ENCODE measurements at regions not wholly inside any gene's neighbourhood (a gene's known extent, or its start where the extent isn't known, plus 50 kb on each side); places are given as distances from the start of the nearest gene placed in this dataset.

DNA sequence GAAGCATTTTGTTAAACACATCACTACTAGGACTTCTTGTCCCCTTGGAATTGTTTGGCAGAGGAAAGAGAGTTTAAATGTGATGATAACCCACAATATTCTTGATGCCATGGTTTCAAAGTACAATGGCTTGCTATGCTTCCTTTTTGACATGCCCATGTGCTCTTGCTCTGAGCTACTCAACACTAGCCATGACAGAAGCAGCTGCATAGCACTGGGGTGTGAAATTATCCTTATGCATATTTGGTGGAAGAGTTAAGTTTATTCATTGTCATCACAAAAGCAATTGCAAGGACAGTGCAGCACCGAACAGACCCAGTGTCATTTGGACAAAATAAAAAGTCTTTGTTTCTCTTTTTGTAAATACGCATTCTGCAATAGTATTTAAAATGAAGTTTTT, 209.9 kb upstream of the CDH20 start:
- Histone ChIP-seq H3K9me3 (no peaks in the 10 kb centered on the region), H3K27ac (no peak overlapping the region), H3K4me3 (no peak overlapping the region), H3K4me2 (no peak overlapping the region), H3K4me1 (no peaks in the 10 kb centered on the region)
- CTCF ChIA-PET, result no interaction called here
- no peak for ATAC-seq
- WGBS (ENCODE audit: missing lambda C conversion rate), result 19% methylated on average over 2 of the region's 2 CpGs
- DNase-seq (ENCODE audit: low read depth in 1 of 2, low spot score in 1 of 2), result no peak
- no peak for FAIRE-seq
- TF ChIP-seq, protein P1, sequence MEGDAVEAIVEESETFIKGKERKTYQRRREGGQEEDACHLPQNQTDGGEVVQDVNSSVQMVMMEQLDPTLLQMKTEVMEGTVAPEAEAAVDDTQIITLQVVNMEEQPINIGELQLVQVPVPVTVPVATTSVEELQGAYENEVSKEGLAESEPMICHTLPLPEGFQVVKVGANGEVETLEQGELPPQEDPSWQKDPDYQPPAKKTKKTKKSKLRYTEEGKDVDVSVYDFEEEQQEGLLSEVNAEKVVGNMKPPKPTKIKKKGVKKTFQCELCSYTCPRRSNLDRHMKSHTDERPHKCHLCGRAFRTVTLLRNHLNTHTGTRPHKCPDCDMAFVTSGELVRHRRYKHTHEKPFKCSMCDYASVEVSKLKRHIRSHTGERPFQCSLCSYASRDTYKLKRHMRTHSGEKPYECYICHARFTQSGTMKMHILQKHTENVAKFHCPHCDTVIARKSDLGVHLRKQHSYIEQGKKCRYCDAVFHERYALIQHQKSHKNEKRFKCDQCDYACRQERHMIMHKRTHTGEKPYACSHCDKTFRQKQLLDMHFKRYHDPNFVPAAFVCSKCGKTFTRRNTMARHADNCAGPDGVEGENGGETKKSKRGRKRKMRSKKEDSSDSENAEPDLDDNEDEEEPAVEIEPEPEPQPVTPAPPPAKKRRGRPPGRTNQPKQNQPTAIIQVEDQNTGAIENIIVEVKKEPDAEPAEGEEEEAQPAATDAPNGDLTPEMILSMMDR (IDR thresholded peaks at IDR 0.05), result no peak
- TF ChIP-seq MAZ (IDR thresholded peaks at IDR 0.05; ENCODE audit: borderline replicate concordance, low read depth, low read length) (no peak), NR3C1 (IDR thresholded peaks at IDR 0.05) (no peak)
- POLR2A ChIA-PET, result no interaction called here

DNA sequence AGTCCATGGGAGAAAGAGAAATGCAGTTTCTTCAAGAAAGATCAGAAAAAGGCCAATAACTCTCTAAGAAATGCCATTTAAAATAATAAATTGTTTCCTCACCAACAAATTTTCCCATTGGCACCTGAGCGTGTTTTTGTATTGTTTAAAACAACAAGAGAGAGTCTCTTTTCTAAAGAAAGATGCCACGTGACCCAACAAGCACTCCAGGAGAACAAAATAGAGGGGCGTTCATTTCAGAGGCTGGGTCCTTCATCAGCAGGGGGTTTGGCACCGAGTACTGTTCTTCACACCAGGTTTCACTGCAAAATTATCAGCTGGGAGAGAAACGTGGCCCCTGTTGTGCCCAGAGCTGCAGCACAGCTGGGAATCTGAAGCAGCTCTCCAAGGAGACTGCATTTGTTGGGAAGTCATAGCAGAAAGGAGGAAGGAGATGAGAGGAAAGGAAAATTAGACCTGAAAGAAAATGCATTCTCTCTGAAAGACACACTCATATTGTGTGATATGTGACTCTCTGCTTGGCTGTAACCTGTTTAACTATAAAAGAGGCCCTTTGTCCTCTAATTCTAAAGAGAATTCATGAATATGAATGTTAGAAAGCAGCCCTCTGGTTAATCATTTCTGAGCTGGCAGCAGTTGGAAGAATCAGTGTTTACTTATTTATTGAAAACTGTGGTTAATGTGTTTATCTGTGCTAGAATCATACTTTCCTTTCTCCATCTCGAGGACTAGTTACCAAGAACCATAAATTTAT, 205.3 kb upstream of the CDH20 start:
- WGBS (ENCODE audit: missing lambda C conversion rate), result 3% methylated on average over 6 of the region's 6 CpGs
- ChIA-PET POLR2A (no interaction called here), CTCF (no interaction called here)
- no peak overlapping the region for H3K4me2 ChIP-seq
- no peak for ATAC-seq
- no peak overlapping the region for H3K4me3 ChIP-seq
- H3K9me3 ChIP-seq, result no peaks in the 10 kb centered on the region
- TF ChIP-seq, protein P2, sequence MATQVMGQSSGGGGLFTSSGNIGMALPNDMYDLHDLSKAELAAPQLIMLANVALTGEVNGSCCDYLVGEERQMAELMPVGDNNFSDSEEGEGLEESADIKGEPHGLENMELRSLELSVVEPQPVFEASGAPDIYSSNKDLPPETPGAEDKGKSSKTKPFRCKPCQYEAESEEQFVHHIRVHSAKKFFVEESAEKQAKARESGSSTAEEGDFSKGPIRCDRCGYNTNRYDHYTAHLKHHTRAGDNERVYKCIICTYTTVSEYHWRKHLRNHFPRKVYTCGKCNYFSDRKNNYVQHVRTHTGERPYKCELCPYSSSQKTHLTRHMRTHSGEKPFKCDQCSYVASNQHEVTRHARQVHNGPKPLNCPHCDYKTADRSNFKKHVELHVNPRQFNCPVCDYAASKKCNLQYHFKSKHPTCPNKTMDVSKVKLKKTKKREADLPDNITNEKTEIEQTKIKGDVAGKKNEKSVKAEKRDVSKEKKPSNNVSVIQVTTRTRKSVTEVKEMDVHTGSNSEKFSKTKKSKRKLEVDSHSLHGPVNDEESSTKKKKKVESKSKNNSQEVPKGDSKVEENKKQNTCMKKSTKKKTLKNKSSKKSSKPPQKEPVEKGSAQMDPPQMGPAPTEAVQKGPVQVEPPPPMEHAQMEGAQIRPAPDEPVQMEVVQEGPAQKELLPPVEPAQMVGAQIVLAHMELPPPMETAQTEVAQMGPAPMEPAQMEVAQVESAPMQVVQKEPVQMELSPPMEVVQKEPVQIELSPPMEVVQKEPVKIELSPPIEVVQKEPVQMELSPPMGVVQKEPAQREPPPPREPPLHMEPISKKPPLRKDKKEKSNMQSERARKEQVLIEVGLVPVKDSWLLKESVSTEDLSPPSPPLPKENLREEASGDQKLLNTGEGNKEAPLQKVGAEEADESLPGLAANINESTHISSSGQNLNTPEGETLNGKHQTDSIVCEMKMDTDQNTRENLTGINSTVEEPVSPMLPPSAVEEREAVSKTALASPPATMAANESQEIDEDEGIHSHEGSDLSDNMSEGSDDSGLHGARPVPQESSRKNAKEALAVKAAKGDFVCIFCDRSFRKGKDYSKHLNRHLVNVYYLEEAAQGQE (IDR thresholded peaks at IDR 0.05), result no peak
- TF ChIP-seq RFX5 (IDR thresholded peaks at IDR 0.05), result no peak
- no peak for TF ChIP-seq NPAS2 (CRISPR knock-in tag; IDR thresholded peaks at IDR 0.05; ENCODE audit: borderline replicate concordance)
- no peak for TF ChIP-seq CHD4 (IDR thresholded peaks at IDR 0.05; ENCODE audit: borderline replicate concordance)
- no peak for TF ChIP-seq CEBPB (IDR thresholded peaks at IDR 0.05)
- TF ChIP-seq, protein P3, sequence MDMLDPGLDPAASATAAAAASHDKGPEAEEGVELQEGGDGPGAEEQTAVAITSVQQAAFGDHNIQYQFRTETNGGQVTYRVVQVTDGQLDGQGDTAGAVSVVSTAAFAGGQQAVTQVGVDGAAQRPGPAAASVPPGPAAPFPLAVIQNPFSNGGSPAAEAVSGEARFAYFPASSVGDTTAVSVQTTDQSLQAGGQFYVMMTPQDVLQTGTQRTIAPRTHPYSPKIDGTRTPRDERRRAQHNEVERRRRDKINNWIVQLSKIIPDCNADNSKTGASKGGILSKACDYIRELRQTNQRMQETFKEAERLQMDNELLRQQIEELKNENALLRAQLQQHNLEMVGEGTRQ (IDR thresholded peaks at IDR 0.05), result no peak
- TF ChIP-seq HDAC2 (IDR thresholded peaks at IDR 0.05), result no peak
- no peak for DNase-seq (ENCODE audit: low read depth in 1 of 2, low spot score in 1 of 2)
- H3K27ac ChIP-seq, result no peak overlapping the region
- no peak for FAIRE-seq
- no peaks in the 10 kb centered on the region for H3K4me1 ChIP-seq

DNA sequence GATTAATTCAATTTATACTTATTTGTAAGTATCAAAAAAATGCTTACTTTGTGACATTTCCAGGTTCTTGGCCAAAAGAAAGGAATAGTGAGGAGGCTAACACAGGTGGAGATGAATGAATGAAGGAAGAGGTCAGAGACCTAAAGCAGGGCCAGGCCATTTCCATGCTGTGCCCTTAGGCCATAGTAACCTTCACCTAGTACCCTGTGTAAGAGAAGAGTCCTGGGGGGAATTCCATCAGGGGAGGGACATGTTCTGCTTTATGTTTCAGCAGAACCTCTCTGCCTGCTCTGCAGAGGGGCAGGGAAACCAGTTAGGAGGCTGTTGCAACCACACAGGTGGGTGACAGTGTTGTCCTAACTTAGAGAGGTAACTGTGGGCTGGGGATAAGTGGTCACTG, 204.2 kb upstream of the CDH20 start:
- H3K4me2 ChIP-seq, result no peak overlapping the region
- ChIA-PET CTCF (no interaction called here), POLR2A (no interaction called here)
- H3K27ac ChIP-seq, result no peak overlapping the region
- ATAC-seq (no peak), FAIRE-seq (no peak), DNase-seq (ENCODE audit: low read depth in 1 of 2, low spot score in 1 of 2) (no peak)
- no peak overlapping the region for H3K4me3 ChIP-seq
- H3K4me1 ChIP-seq, result no peaks in the 10 kb centered on the region
- no peaks in the 10 kb centered on the region for H3K9me3 ChIP-seq
- no peak for TF ChIP-seq HDAC2 (IDR thresholded peaks at IDR 0.05)
- no peak for TF ChIP-seq HEYL (CRISPR knock-in tag; IDR thresholded peaks at IDR 0.05)
- TF ChIP-seq EP300 (IDR thresholded peaks at IDR 0.05), result no peak
- TF ChIP-seq PHF8 (IDR thresholded peaks at IDR 0.05; ENCODE audit: borderline replicate concordance, low read depth), result no peak
- TF ChIP-seq TP53 (CRISPR knock-in tag; IDR thresholded peaks at IDR 0.05), result no peak
- no peak for TF ChIP-seq NFE2L2 (conservative IDR thresholded peaks at IDR 0.05; ENCODE audit: low read length)
- no peak for TF ChIP-seq CHD2 (IDR thresholded peaks at IDR 0.05; ENCODE audit: low read length, partially characterized antibody)
- TF ChIP-seq, protein P4, sequence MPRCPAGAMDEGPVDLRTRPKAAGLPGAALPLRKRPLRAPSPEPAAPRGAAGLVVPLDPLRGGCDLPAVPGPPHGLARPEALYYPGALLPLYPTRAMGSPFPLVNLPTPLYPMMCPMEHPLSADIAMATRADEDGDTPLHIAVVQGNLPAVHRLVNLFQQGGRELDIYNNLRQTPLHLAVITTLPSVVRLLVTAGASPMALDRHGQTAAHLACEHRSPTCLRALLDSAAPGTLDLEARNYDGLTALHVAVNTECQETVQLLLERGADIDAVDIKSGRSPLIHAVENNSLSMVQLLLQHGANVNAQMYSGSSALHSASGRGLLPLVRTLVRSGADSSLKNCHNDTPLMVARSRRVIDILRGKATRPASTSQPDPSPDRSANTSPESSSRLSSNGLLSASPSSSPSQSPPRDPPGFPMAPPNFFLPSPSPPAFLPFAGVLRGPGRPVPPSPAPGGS (IDR thresholded peaks at IDR 0.05), result no peak
- TF ChIP-seq, protein P5, sequence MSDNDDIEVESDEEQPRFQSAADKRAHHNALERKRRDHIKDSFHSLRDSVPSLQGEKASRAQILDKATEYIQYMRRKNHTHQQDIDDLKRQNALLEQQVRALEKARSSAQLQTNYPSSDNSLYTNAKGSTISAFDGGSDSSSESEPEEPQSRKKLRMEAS (IDR thresholded peaks at IDR 0.05), result no peak
- no peak for TF ChIP-seq ESRRA (IDR thresholded peaks at IDR 0.05; ENCODE audit: borderline replicate concordance, low read length)
- no peak for TF ChIP-seq NPAS2 (CRISPR knock-in tag; IDR thresholded peaks at IDR 0.05; ENCODE audit: borderline replicate concordance)
- TF ChIP-seq RFX5 (IDR thresholded peaks at IDR 0.05), result no peak
- no peak for TF ChIP-seq HOXA7 (CRISPR knock-in tag; IDR thresholded peaks at IDR 0.05)
- TF ChIP-seq KDM5A (IDR thresholded peaks at IDR 0.05), result no peak
- TF ChIP-seq, protein P1 (IDR thresholded peaks at IDR 0.05), result no peak
- TF ChIP-seq CEBPB (IDR thresholded peaks at IDR 0.05), result no peak
